Naive thymus-derived CD8-positive, alpha-beta T cell (primary cell): ENCODE measurements at regions not wholly inside any gene's neighbourhood (a gene's known extent, or its start where the extent isn't known, plus 50 kb on each side); places are given as distances from the start of the nearest gene placed in this dataset.

Experiments
- ATAC-seq, 2 donors: fragments of 150-1000 bp; cut with Tn5 transposase in 1 of 2; sonication (Bioruptor Pico), chemical (Tn5 transposase) in 1 of 2; 1 replicate in 1 of 2; 2 replicates in 1 of 2; pipeline ENCODE4 v1.10.0; 2021; ENCODE audit warnings: mild to moderate bottlenecking in 2 of 2, moderate library complexity in 2 of 2
- POLR2A ChIA-PET: fragments of 350-600 bp; sonication (Branson Sonifier 250); formaldehyde crosslinking; loops from one replicate; lab custom pipeline; 2021; ENCODE audit warnings: antibody characterized with exemption; lab: Charles Lee
- DNase-seq, 10 donors: peaks; one replicate each; pipeline versions ENCODE4 v3.0.0 to v3.0.0-alpha.2; 2020 to 2022
- H3K27ac Mint-ChIP-seq, 10 donors: one replicate each; pipeline ENCODE4 v1.8.0; 2020 to 2022; ENCODE audit warnings: mild to moderate bottlenecking in 10 of 10, mixed read lengths in 10 of 10, moderate library complexity in 4 of 10, inconsistent platforms in 1 of 10
- H3K27me3 Mint-ChIP-seq, 5 donors: one replicate each; pipeline ENCODE4 v1.8.0; 2021 to 2022; ENCODE audit warnings: mixed read lengths in 5 of 5
- H3K36me3 Mint-ChIP-seq, 3 donors: one replicate each; pipeline ENCODE4 v1.8.0; 2020 to 2022; ENCODE audit warnings: mixed read lengths in 3 of 3, mild to moderate bottlenecking in 2 of 3, inconsistent platforms in 1 of 3
- H3K4me1 Mint-ChIP-seq, 4 donors: one replicate each; pipeline ENCODE4 v1.8.0; 2021 to 2022; ENCODE audit warnings: mixed read lengths in 4 of 4
- H3K4me3 Mint-ChIP-seq, 10 donors: one replicate each; pipeline ENCODE4 v1.8.0; 2020 to 2022; ENCODE audit warnings: mild to moderate bottlenecking in 10 of 10, mixed read lengths in 10 of 10, moderate library complexity in 6 of 10, inconsistent platforms in 1 of 10
- H3K9me3 Mint-ChIP-seq, 9 donors: one replicate each; pipeline ENCODE4 v1.8.0; 2020 to 2022; ENCODE audit warnings: mixed read lengths in 9 of 9, mild to moderate bottlenecking in 3 of 9, inconsistent platforms in 1 of 9, moderate library complexity in 1 of 9

DNA sequence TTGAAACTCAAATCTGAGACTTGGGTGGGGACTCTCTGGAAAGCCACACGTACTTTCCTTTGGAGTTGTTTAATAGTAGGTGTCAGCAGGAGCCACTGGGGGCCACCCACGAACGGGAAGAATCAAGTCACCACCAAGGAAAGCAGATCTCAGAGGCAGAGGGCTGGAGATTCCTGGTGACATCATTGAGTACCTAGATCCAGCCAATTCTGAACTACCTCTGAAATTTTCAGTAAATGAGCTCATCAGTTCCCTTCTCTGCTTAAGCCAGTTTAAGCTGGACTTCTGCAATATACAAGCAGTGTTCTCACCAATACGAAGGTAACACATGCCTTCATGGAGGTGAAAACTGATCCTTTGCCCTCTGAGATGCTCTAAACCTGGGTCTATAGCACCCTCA, 99.3 kb upstream of the SORCS3 start:
- DNase-seq = no peak
- no peak for ATAC-seq
- H3K27ac Mint-ChIP-seq = no peak overlapping the region
- H3K4me1 Mint-ChIP-seq = no peaks in the 10 kb centered on the region
- POLR2A ChIA-PET = no interaction called here
- H3K4me3 Mint-ChIP-seq = no peak overlapping the region
- peaks cover 9 to 49% (median 17%) of the 10 kb centered on the region in 5 donors for H3K27me3 Mint-ChIP-seq
- no peaks in the 10 kb centered on the region for H3K36me3 Mint-ChIP-seq
- peaks cover 0 to 3% (median 0%) of the 10 kb centered on the region in 9 donors for H3K9me3 Mint-ChIP-seq

DNA sequence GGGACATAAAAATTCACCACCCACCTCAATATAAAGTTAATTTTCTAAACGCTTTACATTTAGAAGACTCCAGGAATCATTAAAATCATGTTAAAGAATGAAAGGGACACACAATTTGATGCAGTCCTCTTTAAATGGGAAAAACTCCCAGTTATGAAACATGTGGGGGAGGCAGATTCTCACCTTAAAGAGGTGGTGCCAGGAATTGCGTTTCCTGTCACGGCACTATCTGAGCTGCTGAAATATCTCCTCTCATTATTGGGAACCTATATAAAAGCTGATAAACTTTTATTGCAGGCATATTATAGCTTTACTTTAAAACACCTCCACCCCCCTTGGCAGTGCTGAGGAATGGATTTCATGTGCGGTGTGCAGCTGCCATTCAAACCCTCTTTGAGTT, 94.8 kb upstream of the SORCS3 start:
- DNase-seq (no peak), ATAC-seq (no peak)
- Mint-ChIP-seq H3K27me3 (peaks cover 4 to 17% (median 10%) of the 10 kb centered on the region in 5 donors), H3K4me3 (no peak overlapping the region), H3K9me3 (peaks cover 0 to 3% (median 0%) of the 10 kb centered on the region in 9 donors), H3K27ac (no peak overlapping the region), H3K4me1 (no peaks in the 10 kb centered on the region), H3K36me3 (no peaks in the 10 kb centered on the region)
- POLR2A ChIA-PET = no interaction called here

DNA sequence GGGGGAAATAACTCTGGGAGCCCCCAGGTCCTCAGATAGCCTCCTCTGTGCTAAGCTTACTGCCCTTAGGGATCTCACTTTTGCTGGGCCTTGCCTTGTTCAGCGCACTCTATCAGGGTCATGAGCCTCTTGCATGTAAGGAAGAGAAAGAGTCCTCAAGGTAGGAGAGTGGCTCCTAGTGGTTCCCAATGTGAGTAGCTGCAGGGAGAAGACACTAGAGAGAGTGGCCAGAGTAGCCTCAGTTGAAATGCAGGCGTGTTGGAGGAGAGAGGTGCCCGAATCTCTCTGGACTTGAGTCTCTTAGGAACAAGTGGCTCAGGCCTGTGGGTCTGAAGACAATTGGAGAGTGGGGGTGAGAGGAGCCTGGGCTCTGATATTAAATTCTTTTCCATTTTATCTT, 94.3 kb upstream of the SORCS3 start:
- POLR2A ChIA-PET = no interaction called here
- Mint-ChIP-seq H3K36me3 (no peaks in the 10 kb centered on the region), H3K4me1 (no peaks in the 10 kb centered on the region), H3K27ac (no peak overlapping the region), H3K9me3 (peaks cover 0 to 3% (median 0%) of the 10 kb centered on the region in 9 donors), H3K27me3 (peaks cover 4 to 17% (median 9%) of the 10 kb centered on the region in 5 donors), H3K4me3 (no peak overlapping the region)
- ATAC-seq = no peak
- DNase-seq = no peak

DNA sequence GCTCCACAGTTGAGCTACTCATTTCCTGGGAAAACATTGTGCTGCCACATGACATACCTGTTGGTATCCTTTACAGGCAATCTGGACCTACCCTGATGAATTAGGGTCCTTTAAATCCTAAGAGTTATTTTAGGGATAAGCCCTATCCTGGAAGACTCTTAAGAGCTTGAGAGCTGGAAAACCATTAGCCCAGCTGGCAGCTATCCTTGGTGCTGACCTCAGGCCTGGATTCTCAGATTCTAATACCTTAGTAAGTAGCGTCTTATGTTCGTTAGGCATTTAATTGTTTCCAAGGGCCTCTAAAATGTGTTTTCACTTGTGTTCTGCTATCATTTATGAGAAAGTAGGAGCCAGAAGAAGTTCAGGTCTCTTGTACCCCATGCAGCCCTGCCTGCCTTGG, 93.0 kb upstream of the SORCS3 start:
- DNase-seq (no peak), ATAC-seq (no peak)
- POLR2A ChIA-PET = no interaction called here
- Mint-ChIP-seq H3K27me3 (peaks cover 4 to 25% (median 9%) of the 10 kb centered on the region in 5 donors), H3K9me3 (peaks cover 0 to 3% (median 0%) of the 10 kb centered on the region in 9 donors), H3K4me1 (no peaks in the 10 kb centered on the region), H3K27ac (no peak overlapping the region), H3K4me3 (no peak overlapping the region), H3K36me3 (no peaks in the 10 kb centered on the region)

DNA sequence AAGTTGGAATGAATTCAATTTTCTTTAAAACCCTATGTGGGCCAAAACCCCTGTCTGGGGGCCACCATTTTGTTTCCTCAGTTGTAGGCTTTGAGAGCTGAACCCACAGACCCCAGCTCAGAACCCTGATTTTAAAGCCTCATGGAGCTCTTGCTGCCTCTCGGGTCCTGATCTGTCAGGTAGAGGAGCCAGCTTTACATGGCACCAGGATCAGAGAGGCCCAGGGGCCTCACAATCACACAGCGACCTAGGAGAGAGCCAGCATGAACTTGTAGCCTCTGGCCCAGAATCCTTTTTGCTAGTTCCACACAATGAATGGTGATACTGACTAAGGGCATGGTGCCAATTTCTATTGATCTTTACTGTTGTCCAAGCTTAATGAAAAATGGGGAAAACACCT, 84.3 kb upstream of the SORCS3 start:
- no peaks in the 10 kb centered on the region for H3K4me1 Mint-ChIP-seq
- H3K4me3 Mint-ChIP-seq = no peak overlapping the region
- no peak overlapping the region for H3K27ac Mint-ChIP-seq
- POLR2A ChIA-PET = no interaction called here
- H3K27me3 Mint-ChIP-seq = peaks cover 6 to 31% (median 21%) of the 10 kb centered on the region in 5 donors
- H3K9me3 Mint-ChIP-seq = peaks cover 0 to 5% (median 0%) of the 10 kb centered on the region in 9 donors
- no peaks in the 10 kb centered on the region for H3K36me3 Mint-ChIP-seq
- DNase-seq (no peak), ATAC-seq (no peak)

DNA sequence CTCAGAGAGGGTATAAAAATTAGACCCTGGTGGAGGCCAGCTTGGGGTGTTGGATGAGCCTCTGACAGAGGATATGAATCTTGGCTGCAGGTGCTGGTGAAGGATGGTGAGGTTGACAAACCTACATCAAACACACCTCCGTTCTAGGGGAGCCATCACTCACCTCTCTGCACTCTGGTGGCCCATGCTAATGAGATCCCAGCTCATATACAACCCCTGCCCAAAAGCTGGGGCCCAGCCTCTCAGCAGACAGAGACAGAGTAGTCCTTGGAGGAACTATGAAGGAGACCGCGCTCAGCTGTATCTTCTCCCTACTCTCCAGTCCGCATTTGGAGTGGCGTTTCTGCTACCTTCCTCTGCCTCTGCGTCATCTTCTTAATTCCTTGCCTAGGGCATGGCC, 83.1 kb upstream of the SORCS3 start:
- H3K9me3 Mint-ChIP-seq = peaks cover 0 to 5% (median 0%) of the 10 kb centered on the region in 9 donors
- POLR2A ChIA-PET = no interaction called here
- peaks cover 6 to 30% (median 16%) of the 10 kb centered on the region in 5 donors for H3K27me3 Mint-ChIP-seq
- H3K4me1 Mint-ChIP-seq = no peaks in the 10 kb centered on the region
- DNase-seq = no peak
- H3K36me3 Mint-ChIP-seq = no peaks in the 10 kb centered on the region
- H3K4me3 Mint-ChIP-seq = no peak overlapping the region
- no peak overlapping the region for H3K27ac Mint-ChIP-seq
- no peak for ATAC-seq

DNA sequence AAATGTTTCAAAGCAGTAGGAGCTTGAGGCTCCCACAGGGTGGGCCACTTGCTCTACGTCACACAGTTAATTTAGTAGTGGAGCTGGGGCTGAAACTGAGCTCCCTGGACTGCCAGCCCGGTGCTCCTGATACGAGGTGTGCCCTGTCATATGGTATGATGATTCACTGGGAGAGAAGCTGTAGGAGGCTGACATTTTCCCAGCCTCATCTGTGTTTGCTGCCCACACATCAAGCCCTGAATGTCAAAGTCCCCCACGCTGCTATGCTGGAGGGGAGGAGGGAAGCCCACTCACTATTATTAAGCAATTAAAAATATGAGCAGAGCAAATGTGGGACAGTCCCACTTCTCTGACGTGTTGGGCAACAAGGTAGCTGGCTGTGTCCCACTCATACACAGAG, 81.2 kb upstream of the SORCS3 start:
- no peaks in the 10 kb centered on the region for H3K36me3 Mint-ChIP-seq

DNA sequence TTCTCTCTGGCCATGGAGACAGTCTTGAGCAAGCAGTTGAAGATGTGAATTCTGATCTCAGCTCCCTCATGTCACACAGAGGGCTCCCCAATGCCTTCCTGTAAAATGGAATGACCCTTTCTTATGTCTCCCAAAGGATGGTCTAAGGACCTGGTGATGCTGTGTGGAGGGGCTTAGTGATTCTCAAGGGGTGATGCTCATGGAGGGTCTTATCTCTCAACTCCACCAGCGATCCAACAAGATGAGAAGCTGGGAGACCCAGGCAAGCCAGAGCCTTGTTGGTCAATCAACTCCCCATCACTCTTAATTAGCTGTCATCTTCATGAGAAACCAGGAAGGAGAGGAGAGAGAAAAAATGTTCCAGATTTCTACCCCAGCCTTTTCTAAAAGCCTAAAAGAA, 78.0 kb upstream of the SORCS3 start:
- H3K27ac Mint-ChIP-seq = no peak overlapping the region
- H3K27me3 Mint-ChIP-seq = peaks cover 3 to 37% (median 22%) of the 10 kb centered on the region in 5 donors
- H3K36me3 Mint-ChIP-seq = no peaks in the 10 kb centered on the region
- no peak for DNase-seq
- no peak overlapping the region for H3K4me3 Mint-ChIP-seq
- POLR2A ChIA-PET = no interaction called here
- peaks cover 0 to 14% (median 0%) of the 10 kb centered on the region in 9 donors for H3K9me3 Mint-ChIP-seq
- no peak for ATAC-seq
- no peaks in the 10 kb centered on the region for H3K4me1 Mint-ChIP-seq

More for the DNA sequence above, 81.2 kb upstream of the SORCS3 start:
- Mint-ChIP-seq H3K27ac (no peak overlapping the region), H3K4me3 (no peak overlapping the region), H3K27me3 (peaks cover 6 to 32% (median 11%) of the 10 kb centered on the region in 5 donors), H3K9me3 (peaks cover 0 to 3% (median 0%) of the 10 kb centered on the region in 9 donors), H3K4me1 (no peaks in the 10 kb centered on the region)
- POLR2A ChIA-PET = no interaction called here
- ATAC-seq (no peak), DNase-seq (no peak)

DNA sequence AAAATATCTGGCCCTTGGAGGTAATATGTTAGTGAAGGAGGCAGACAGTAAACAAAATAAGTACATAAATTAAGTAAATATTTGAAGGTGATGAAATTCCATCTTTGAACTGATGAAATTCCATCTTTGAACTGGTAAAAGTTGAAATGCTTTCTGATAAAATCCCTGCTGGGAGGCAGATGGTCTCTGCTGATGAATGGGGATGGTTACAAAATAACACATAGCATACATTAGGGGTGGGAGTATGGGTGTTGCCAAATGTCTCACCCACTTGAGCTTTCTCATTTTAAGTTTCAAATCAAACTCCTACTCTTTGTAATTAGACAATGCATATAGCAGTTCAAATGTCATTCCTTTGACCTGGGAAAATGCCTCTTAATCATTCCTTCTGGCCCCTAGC, 77.5 kb upstream of the SORCS3 start:
- ATAC-seq (no peak), DNase-seq (no peak)
- H3K4me1 Mint-ChIP-seq = no peaks in the 10 kb centered on the region
- no peaks in the 10 kb centered on the region for H3K36me3 Mint-ChIP-seq
- H3K27me3 Mint-ChIP-seq = peaks cover 3 to 37% (median 20%) of the 10 kb centered on the region in 5 donors
- H3K4me3 Mint-ChIP-seq = no peak overlapping the region
- no peak overlapping the region for H3K27ac Mint-ChIP-seq
- H3K9me3 Mint-ChIP-seq = peaks cover 0 to 19% (median under 1%) of the 10 kb centered on the region in 9 donors
- POLR2A ChIA-PET = no interaction called here

DNA sequence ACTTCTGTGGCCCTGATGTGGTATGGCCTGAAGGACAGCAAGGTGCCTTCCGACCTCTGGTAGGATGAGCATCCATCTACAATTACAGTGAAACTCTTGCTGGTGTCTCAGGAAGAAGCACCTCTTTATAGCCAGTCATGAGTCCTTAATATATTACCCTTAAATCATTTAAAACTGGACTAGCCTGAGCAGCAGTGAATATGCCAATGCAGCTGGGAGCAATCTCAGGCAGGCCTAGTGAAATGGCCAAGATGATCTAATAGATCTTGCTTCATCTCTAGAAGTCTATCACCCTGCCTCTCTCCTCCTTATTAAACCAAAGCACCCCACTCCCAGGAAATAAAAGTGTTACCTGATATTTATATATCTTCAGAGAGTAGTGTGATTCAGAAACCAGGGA, 66.7 kb upstream of the SORCS3 start:
- ATAC-seq = no peak
- POLR2A ChIA-PET = no interaction called here
- Mint-ChIP-seq H3K27ac (no peak overlapping the region), H3K4me3 (no peak overlapping the region), H3K4me1 (no peaks in the 10 kb centered on the region), H3K36me3 (peaks cover 3 to 21% (median 12%) of the 10 kb centered on the region in 3 donors), H3K9me3 (peaks cover 7 to 31% (median 24%) of the 10 kb centered on the region in 9 donors), H3K27me3 (peaks cover 14 to 29% (median 22%) of the 10 kb centered on the region in 5 donors)
- no peak for DNase-seq

DNA sequence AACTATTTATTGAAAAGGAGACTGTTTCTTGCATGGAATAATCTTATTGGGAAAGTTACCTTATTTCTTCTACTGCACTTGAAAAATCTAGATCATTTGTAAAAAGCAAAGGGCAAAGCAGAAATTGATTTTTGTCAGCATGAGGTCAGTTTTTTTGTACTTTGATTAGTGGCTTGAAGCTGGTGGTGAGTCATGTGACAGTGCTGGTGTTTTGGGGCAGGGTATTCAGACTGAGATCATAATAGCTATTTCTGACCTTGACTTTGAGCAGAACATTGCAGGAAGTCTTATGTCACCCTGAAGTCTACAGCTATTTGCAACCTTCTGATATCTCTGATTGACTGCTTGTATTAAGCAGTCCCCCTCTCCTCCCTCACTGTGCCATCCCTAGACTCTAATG, 66.3 kb upstream of the SORCS3 start:
- POLR2A ChIA-PET = no interaction called here
- ATAC-seq (no peak), DNase-seq (no peak)
- no peak overlapping the region for H3K4me3 Mint-ChIP-seq
- no peaks in the 10 kb centered on the region for H3K4me1 Mint-ChIP-seq
- H3K27me3 Mint-ChIP-seq = peaks cover 11 to 30% (median 18%) of the 10 kb centered on the region in 5 donors
- peaks cover 4 to 27% (median 20%) of the 10 kb centered on the region in 9 donors for H3K9me3 Mint-ChIP-seq
- no peak overlapping the region for H3K27ac Mint-ChIP-seq
- peaks cover 2 to 17% (median 10%) of the 10 kb centered on the region in 3 donors for H3K36me3 Mint-ChIP-seq

DNA sequence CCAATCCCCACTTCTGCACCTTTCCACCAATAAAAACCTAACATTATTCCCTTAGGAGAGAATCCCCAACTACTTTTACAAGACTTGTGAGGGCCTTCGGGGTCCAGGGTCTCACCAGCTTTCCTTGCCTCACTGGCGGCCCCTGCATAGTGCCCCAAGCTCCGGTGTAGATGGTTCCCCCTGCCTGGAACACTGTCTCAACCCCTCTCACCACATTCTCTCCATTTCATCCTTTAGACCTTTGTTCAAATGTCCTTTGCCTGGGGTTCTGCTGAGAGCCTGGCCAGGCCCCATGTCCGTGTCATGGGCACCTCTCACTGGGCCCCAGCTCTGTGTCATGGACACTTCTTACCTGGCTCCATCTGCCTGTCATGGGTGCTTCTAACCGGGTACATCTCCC, 64.5 kb upstream of the SORCS3 start:
- peaks cover 0 to 10% (median 2%) of the 10 kb centered on the region in 9 donors for H3K9me3 Mint-ChIP-seq
- peaks cover 0 to 3% (median 1%) of the 10 kb centered on the region in 3 donors for H3K36me3 Mint-ChIP-seq
- peaks cover 4 to 9% (median 6%) of the 10 kb centered on the region in 4 donors for H3K4me1 Mint-ChIP-seq
- POLR2A ChIA-PET = no interaction called here
- DNase-seq (no peak), ATAC-seq (no peak)
- no peak overlapping the region for H3K27ac Mint-ChIP-seq
- no peak overlapping the region for H3K4me3 Mint-ChIP-seq
- peaks cover 10 to 34% (median 21%) of the 10 kb centered on the region in 5 donors for H3K27me3 Mint-ChIP-seq

DNA sequence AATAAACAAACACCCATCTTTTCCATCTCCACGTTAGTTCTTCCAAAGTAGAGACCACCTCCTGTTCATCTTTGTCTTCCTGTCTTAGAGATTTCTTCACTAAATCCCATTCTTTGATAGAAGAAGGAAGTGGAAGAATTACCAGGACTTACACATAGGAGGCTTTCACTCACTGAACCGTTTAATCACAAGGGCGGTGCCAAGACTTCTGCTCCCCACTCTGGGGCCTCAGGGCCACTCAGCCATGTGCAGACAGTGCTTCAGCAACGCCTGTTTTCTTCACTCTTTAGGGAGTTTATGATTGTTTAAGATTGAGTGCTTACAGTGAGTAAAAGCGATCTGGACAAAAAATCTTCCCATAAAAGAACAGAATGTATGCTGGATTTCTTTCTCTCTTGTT, 63.9 kb upstream of the SORCS3 start:
- H3K4me3 Mint-ChIP-seq = no peak overlapping the region

More for the DNA sequence above, 63.9 kb upstream of the SORCS3 start:
- no peak for DNase-seq
- Mint-ChIP-seq H3K36me3 (no peaks in the 10 kb centered on the region), H3K4me1 (peaks cover 4 to 9% (median 6%) of the 10 kb centered on the region in 4 donors), H3K27me3 (peaks cover 9 to 35% (median 20%) of the 10 kb centered on the region in 5 donors), H3K9me3 (peaks cover 0 to 7% (median 0%) of the 10 kb centered on the region in 9 donors), H3K27ac (no peak overlapping the region)
- no peak for ATAC-seq
- POLR2A ChIA-PET = no interaction called here
